ENCODE measurements at regions not wholly inside any gene's neighbourhood (a gene's known extent, or its start where the extent isn't known, plus 50 kb on each side); places are given as distances from the start of the nearest gene placed in this dataset.
"Not testable (repeated sequence)": the region's sequence is repeated elsewhere in the genome, so short reads cannot be mapped to it uniquely, and the experiment has no call there.

GRCh38 chr5:154593796-154594195 is 115.8 kb upstream of the HAND1 start:
- Histone ChIP-seq H3K4me3 (ENCODE audit: low read length) (no peak overlapping the region), H3K4me1 (ENCODE audit: control insufficient read depth, insufficient read depth, low read length) (no peaks in the 10 kb centered on the region), H3K36me3 (ENCODE audit: control insufficient read depth, insufficient read depth, low read length) (no peaks in the 10 kb centered on the region), H3K9ac (ENCODE audit: low read length) (no peak overlapping the region), H3K27me3 (ENCODE audit: control insufficient read depth, insufficient read depth, low read length) (no peaks in the 10 kb centered on the region), H3K27ac (ENCODE audit: low read depth, low read length) (no peak overlapping the region)

DNA sequence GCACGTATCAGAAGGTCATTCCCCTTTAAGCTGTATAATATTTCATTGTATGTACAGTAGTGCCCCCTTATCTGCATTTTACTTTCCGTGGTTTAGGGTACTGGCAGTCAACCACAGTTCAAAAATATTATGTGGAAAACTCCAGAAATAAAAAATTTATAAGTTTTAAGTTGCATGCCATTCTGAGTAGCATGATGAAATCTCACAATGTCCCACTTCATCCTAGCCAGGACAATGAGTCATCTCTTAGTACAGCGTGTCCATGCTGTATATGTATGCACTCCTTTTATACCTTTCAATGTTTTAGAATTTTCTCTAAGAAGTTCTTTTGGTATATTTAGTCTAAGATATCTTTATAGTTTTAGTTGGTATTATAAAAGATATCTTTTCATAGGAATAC is 115.0 kb upstream of the HAND1 start:
- Histone ChIP-seq H3K4me3 (ENCODE audit: low read length) (no peak overlapping the region), H3K36me3 (ENCODE audit: control insufficient read depth, insufficient read depth, low read length) (no peaks in the 10 kb centered on the region), H3K4me1 (ENCODE audit: control insufficient read depth, insufficient read depth, low read length) (no peaks in the 10 kb centered on the region), H3K27ac (ENCODE audit: low read depth, low read length) (no peak overlapping the region), H3K27me3 (ENCODE audit: control insufficient read depth, insufficient read depth, low read length) (no peaks in the 10 kb centered on the region), H3K9ac (ENCODE audit: low read length) (no peak overlapping the region)

DNA sequence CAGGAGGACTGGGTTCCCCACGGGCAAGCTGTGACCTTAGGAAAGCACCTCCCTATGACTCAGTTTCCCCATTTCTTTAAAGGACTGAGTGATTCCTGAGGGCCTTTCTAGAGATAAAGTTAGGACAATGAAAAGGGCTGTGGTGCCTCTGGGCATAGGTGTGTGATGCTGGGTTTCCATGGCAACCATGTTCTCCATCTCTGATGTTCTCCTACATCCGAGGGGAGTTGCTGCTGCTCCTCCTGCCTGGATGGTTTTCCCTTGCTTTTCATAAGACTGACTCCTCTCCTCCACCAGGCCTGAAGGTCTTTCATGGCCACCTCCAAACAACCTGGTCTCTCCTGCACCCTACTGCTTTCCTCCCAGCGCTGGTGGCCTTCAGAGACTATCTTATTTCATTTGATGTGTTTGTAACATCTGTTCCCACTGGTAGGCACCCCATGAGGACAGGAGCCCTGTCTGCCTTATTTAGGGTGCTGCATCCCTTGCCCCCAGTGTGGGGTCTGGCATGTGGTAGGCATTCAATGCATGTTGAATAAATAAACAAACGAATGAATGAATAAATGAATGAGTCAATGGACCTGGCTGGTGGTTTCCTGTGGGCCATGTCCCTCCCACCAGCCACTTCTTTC is 112.2 kb upstream of the HAND1 start:
- Histone ChIP-seq H3K4me1 (ENCODE audit: control insufficient read depth, insufficient read depth, low read length) (no peaks in the 10 kb centered on the region), H3K27me3 (ENCODE audit: control insufficient read depth, insufficient read depth, low read length) (no peaks in the 10 kb centered on the region), H3K4me3 (ENCODE audit: low read length) (no peak overlapping the region), H3K36me3 (ENCODE audit: control insufficient read depth, insufficient read depth, low read length) (no peaks in the 10 kb centered on the region), H3K9ac (ENCODE audit: low read length) (no peak overlapping the region), H3K27ac (ENCODE audit: low read depth, low read length) (no peak overlapping the region)

DNA sequence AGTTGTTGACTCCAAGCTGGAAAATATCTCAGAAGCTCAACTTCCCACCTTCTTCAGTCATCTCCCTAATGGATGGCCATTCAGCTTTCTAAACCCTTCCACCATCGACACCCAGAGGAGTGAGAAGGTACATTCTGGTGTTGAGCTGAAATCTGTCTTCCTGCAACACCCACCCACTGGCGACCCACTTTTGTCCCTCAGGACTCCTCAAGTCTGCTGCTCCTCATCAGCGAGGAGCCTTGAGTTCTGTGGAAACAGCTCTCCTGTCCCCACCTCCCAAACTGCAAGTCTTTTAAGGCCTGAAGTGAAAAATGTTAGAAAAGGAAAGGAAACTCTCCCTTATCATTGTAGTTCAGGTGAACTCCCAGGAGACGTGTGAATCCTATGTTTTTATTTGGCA is 111.5 kb upstream of the HAND1 start:
- Histone ChIP-seq H3K36me3 (ENCODE audit: control insufficient read depth, insufficient read depth, low read length) (no peaks in the 10 kb centered on the region), H3K4me3 (ENCODE audit: low read length) (no peak overlapping the region), H3K9ac (ENCODE audit: low read length) (no peak overlapping the region), H3K27me3 (ENCODE audit: control insufficient read depth, insufficient read depth, low read length) (no peaks in the 10 kb centered on the region), H3K4me1 (ENCODE audit: control insufficient read depth, insufficient read depth, low read length) (no peaks in the 10 kb centered on the region), H3K27ac (ENCODE audit: low read depth, low read length) (no peak overlapping the region)

DNA sequence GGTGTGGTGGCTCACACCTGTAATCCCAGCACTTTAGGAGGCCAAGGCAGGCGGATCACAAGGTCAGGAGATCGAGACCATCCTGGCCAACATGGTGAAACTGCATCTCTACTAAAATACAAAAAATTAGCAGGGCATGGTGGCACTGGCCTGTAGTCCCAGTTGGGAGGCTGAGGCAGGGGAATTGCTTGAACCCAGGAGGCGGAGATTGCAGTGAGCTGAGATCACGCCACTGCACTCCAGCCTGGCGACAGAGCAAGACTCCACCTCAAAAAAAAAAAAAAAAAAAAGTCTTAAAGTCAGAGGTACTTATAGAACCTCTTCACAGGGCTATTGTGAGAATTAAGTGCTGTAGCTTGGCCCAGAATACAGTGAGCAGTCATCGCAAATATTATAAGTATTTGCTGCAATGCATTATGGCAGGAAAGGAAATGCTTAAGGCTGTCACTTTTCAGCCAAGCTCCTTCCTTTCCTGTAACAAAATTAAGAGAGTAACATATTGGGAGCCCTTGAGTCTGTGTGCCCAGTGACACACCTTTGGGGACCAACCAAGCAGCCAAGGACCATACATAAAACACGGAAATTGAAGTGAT is 110.9 kb upstream of the HAND1 start:
- H3K4me3 ChIP-seq (ENCODE audit: low read length); H3K27me3 ChIP-seq (ENCODE audit: control insufficient read depth, insufficient read depth, low read length); H3K36me3 ChIP-seq (ENCODE audit: control insufficient read depth, insufficient read depth, low read length); H3K9ac ChIP-seq (ENCODE audit: low read length); H3K4me1 ChIP-seq (ENCODE audit: control insufficient read depth, insufficient read depth, low read length); H3K27ac ChIP-seq (ENCODE audit: low read depth, low read length): not testable (repeated sequence)

DNA sequence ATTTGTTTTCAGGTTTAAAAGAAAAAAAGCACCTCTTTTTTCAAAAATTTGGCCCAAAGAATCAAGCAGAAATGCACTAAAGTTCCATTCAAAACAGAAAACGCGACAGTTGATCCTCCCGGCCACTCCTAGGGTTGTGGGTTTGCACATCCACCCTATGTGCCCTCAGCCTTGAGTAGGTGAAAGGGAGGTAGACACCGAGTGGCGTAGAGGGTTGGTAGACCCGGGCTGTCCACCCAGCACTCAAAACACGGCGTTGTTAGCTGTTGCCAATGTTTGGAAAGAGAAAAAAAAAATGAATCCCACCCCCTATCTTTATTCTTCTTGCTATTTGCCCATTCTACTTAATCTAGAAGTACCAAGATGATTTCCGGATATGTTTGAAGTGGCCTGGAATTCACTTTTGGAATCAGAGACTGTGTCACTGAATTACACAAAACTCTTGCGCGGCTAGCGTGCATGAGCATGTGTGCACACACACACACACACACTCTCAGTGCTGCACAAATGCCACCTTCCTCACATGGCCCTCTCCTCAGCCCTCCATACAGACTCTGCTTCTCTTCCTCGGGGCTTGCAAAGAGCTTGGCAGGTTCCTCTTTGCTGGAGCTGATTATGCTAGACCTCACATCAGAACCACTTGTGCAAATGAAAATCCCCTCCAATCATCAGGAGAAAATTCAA is 110.2 kb upstream of the HAND1 start:
- H3K27me3 ChIP-seq (ENCODE audit: control insufficient read depth, insufficient read depth, low read length): no peaks in the 10 kb centered on the region
- no peaks in the 10 kb centered on the region for H3K36me3 ChIP-seq (ENCODE audit: control insufficient read depth, insufficient read depth, low read length)
- H3K27ac ChIP-seq (ENCODE audit: low read depth, low read length): no peak overlapping the region
- no peaks in the 10 kb centered on the region for H3K4me1 ChIP-seq (ENCODE audit: control insufficient read depth, insufficient read depth, low read length)
- no peak overlapping the region for H3K4me3 ChIP-seq (ENCODE audit: low read length)
- no peak overlapping the region for H3K9ac ChIP-seq (ENCODE audit: low read length)

DNA sequence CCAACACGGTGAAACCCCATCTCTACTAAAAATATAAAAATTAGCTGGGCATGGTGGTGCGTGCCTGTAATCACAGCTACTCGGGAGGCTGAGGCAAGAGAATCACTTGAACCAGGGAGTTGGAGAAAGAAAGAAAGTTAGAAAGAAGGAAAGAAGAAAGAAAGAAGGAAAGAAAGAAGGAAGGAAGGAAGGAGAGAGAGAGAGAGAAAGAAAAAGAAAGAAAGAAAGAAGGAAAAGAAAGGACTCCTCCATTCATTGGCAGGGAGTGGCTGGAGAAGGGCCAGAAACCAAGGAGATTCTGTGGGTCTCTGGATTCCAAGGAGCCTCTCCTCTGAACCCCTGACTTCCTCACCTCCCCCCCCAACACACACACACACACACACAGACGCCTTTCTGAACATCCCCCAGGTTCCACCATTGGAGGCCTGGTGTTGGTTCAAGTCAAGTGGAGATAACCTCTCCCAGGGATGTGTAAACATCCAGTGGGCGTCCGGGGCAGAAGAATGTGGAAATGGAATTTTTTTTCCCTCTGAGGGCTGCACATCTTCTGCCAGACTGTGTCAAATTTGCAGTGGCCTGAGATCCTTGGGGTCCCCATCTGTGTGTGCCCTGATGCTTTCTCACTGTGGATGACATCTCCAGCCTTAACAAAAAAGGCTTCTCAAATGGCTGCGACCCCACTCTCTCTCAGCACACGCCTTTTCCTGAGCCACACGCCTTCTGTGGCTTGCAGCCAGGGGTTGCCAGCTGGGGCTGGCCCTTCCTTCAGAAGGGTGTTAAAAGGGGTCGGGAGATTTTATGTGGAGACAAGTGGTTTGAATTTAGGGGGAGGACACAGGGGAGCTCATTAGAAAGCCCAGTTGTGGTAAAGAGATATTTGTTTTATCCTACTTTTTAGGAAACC is 109.3 kb upstream of the HAND1 start:
- Histone ChIP-seq H3K36me3 (ENCODE audit: control insufficient read depth, insufficient read depth, low read length) (no peaks in the 10 kb centered on the region), H3K27ac (ENCODE audit: low read depth, low read length) (no peak overlapping the region), H3K4me3 (ENCODE audit: low read length) (no peak overlapping the region), H3K27me3 (ENCODE audit: control insufficient read depth, insufficient read depth, low read length) (no peaks in the 10 kb centered on the region), H3K9ac (ENCODE audit: low read length) (no peak overlapping the region), H3K4me1 (ENCODE audit: control insufficient read depth, insufficient read depth, low read length) (no peaks in the 10 kb centered on the region)

DNA sequence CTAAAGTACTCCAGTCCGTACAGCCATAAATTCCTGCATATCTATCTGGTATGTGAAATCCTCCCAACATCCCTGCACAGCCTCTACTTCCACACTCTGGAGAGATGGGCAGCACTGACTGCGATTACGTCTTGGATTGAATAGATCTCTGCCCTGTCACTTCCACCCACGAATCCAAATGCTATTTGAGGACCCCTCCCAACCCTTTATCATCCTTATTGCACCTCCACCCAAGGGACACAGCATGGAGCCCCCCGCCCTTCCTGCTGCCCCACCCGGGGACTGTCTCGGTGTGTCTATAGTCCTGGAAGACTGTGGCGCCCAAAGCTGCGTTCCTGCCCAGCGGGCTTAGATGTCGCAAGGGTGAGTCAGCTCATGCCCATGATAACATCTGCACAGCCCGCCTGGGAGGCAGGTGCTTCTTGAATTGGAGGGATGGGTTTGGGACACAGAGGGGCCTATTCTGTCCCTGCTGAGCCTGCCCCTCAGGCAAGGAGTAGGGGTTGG is 105.7 kb upstream of the HAND1 start:
- Histone ChIP-seq H3K27me3 (ENCODE audit: control insufficient read depth, insufficient read depth, low read length) (no peaks in the 10 kb centered on the region), H3K27ac (ENCODE audit: low read depth, low read length) (no peak overlapping the region), H3K9ac (ENCODE audit: low read length) (no peak overlapping the region), H3K36me3 (ENCODE audit: control insufficient read depth, insufficient read depth, low read length) (no peaks in the 10 kb centered on the region), H3K4me3 (ENCODE audit: low read length) (no peak overlapping the region), H3K4me1 (ENCODE audit: control insufficient read depth, insufficient read depth, low read length) (no peaks in the 10 kb centered on the region)

DNA sequence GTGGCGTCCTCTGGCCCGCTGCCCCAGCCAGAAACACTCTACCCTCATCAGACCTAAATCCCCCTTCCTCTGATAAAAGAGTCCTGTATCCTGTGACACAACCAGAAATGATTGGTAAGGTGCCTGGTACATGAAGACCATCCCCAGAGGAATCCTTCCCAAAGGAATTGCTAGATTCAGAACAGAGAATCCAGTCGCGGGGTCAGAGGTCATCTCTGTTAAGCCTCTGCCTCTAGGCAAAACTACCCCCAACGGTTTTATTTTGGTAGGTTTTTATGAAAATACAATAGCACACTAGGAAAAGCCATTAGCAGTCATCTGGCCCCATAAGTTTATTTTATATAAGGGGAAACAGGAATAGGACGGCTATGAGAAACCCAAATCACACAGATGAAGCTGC is 102.4 kb upstream of the HAND1 start:
- Histone ChIP-seq H3K36me3 (ENCODE audit: control insufficient read depth, insufficient read depth, low read length) (no peaks in the 10 kb centered on the region), H3K27ac (ENCODE audit: low read depth, low read length) (no peak overlapping the region), H3K4me3 (ENCODE audit: low read length) (no peak overlapping the region), H3K9ac (ENCODE audit: low read length) (no peak overlapping the region), H3K4me1 (ENCODE audit: control insufficient read depth, insufficient read depth, low read length) (no peaks in the 10 kb centered on the region), H3K27me3 (ENCODE audit: control insufficient read depth, insufficient read depth, low read length) (no peaks in the 10 kb centered on the region)

- no peaks in the 10 kb centered on the region for H3K36me3 ChIP-seq (ENCODE audit: control insufficient read depth, insufficient read depth, low read length)
- no peaks in the 10 kb centered on the region for H3K27me3 ChIP-seq (ENCODE audit: control insufficient read depth, insufficient read depth, low read length)
- no peaks in the 10 kb centered on the region for H3K4me1 ChIP-seq (ENCODE audit: control insufficient read depth, insufficient read depth, low read length)
- H3K4me3 ChIP-seq (ENCODE audit: low read length): no peak overlapping the region
- H3K9ac ChIP-seq (ENCODE audit: low read length): no peak overlapping the region
- no peak overlapping the region for H3K27ac ChIP-seq (ENCODE audit: low read depth, low read length)
Measured at GRCh38 chr5:154577416-154577815, 99.4 kb upstream of the HAND1 start.

DNA sequence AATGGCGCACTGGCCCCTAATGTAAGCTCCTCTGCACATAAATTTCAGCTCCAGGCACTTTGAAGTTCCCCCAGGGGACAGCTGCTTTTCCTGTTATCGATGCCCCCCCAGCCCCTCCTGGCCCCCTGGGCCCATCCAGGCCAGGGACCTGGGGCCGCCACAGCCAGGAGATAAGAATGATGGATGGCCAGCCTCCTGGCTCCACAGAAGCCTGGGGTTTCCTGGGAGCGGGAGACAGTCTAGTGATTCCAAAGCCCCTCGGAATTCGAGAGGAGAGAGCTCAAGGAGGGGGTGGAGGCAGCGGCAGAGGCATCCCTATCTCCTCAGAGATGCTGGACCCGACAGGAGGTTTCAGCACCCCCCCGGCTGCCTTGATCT is 98.4 kb upstream of the HAND1 start:
- Histone ChIP-seq H3K27me3 (ENCODE audit: control insufficient read depth, insufficient read depth, low read length) (no peaks in the 10 kb centered on the region), H3K27ac (ENCODE audit: low read depth, low read length) (no peak overlapping the region), H3K36me3 (ENCODE audit: control insufficient read depth, insufficient read depth, low read length) (no peaks in the 10 kb centered on the region), H3K9ac (ENCODE audit: low read length) (no peak overlapping the region), H3K4me3 (ENCODE audit: low read length) (no peak overlapping the region), H3K4me1 (ENCODE audit: control insufficient read depth, insufficient read depth, low read length) (no peaks in the 10 kb centered on the region)
